ENCODE measurements at regions not wholly inside any gene's neighbourhood (a gene's known extent, or its start where the extent isn't known, plus 50 kb on each side); places are given as distances from the start of the nearest gene placed in this dataset.

DNA sequence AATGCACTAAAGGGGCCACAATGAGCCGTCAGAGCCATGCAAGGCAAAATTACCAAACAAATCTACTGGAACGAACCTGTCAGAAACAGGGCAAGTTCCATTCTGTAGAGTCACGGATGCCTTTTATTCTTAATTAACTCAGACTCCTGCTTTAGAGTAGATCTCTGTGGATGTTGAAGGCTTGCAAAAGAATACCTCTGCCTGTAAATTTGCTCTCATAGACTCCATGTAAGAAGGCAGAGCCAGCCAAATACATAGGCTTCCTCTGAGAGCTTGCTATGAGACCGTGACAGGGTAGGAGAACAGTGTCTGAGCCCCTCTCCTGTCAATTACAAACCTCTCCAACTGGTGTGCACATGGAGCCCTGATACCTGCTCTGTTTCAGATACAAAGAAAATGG, 787.9 kb upstream of the POM121L12 start:
- TF ChIP-seq, protein P1, sequence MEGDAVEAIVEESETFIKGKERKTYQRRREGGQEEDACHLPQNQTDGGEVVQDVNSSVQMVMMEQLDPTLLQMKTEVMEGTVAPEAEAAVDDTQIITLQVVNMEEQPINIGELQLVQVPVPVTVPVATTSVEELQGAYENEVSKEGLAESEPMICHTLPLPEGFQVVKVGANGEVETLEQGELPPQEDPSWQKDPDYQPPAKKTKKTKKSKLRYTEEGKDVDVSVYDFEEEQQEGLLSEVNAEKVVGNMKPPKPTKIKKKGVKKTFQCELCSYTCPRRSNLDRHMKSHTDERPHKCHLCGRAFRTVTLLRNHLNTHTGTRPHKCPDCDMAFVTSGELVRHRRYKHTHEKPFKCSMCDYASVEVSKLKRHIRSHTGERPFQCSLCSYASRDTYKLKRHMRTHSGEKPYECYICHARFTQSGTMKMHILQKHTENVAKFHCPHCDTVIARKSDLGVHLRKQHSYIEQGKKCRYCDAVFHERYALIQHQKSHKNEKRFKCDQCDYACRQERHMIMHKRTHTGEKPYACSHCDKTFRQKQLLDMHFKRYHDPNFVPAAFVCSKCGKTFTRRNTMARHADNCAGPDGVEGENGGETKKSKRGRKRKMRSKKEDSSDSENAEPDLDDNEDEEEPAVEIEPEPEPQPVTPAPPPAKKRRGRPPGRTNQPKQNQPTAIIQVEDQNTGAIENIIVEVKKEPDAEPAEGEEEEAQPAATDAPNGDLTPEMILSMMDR (IDR thresholded peaks at IDR 0.05) = no peak
- no peak for TF ChIP-seq POLR2A (IDR thresholded peaks at IDR 0.05)

Measured in right lobe of liver (tissue), 4 donors.